ENCODE measurements at regions not wholly inside any gene's neighbourhood (a gene's known extent, or its start where the extent isn't known, plus 50 kb on each side); places are given as distances from the start of the nearest gene placed in this dataset.

DNA sequence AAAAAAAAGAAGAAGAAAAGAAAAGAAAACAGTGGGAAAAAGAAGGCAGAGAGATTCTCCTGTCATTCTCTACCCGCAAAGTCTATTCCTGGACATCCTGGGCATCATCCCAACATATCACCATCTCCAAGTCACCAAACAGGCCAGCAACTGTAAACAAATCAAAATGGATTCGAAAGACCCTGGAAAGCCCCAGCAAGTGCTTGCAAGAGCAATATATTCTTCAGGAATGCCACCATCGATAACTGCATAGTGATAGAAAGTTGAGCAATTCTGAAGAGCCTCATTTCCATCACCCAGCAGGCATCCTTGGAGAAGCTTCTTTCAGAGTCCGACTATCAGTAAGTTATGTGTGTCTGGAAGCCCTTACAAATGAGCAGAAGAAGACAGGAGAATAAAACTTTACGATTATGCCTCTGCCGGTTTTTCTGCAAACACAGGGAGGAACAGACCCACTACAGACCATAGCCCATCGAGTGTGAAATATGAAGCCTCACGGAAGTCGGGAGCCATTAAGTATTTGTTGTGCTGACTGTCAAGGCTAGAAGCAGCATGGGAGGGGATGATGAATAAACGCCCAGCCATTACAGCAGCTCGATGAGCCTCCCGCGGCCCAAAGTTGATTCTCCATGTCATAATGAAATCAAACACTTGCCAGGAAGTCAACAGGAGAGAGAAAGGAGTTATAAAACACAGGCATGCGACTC lies 64.5 kb upstream of the SEC14L1 start:
- TF ChIP-seq ZNF274 (IDR thresholded peaks at IDR 0.05; ENCODE audit: low read depth, low read length) = no peak
- no peak for TF ChIP-seq YY1 (IDR thresholded peaks at IDR 0.05; ENCODE audit: insufficient read depth, insufficient read length)
